CD4-positive, CD25-positive, alpha-beta regulatory T cell (primary cell): ENCODE measurements at regions not wholly inside any gene's neighbourhood (a gene's known extent, or its start where the extent isn't known, plus 50 kb on each side); places are given as distances from the start of the nearest gene placed in this dataset.

Source experiments
- ATAC-seq, 2 donors: fragments of 150-1000 bp; cut with Tn5 transposase; one replicate each; pipeline ENCODE4 v1.10.0; 2021; ENCODE audit warnings: low read depth in 2 of 2, moderate number of reproducible peaks in 2 of 2, moderate library complexity in 1 of 2
- DNase-seq, 3 donors: peaks; one replicate each; pipeline versions ENCODE4 v3.0.0 to v3.0.0-alpha.2; 2012 to 2022; ENCODE audit warnings: mixed read lengths in 1 of 3
- H3K27ac ChIP-seq: one replicate; pipeline ENCODE4 v1.7.0; 2013; ENCODE audit warnings: mild to moderate bottlenecking, low read length; ENCODE audit not compliant: insufficient read depth, poor library complexity, severe bottlenecking
- H3K27me3 ChIP-seq: one replicate; pipeline ENCODE4 v1.7.0; 2013; ENCODE audit warnings: low read length; ENCODE audit not compliant: control insufficient read depth, insufficient read depth
- H3K36me3 ChIP-seq: one replicate; pipeline ENCODE4 v1.7.0; 2013; ENCODE audit warnings: mild to moderate bottlenecking, low read length, moderate library complexity; ENCODE audit not compliant: control insufficient read depth, insufficient read depth
- H3K4me1 ChIP-seq: 2 replicates; pipeline ENCODE4 v1.7.0; 2013; ENCODE audit warnings: mild to moderate bottlenecking, low read length; ENCODE audit not compliant: insufficient read depth, control insufficient read depth, poor library complexity, severe bottlenecking
- H3K4me3 ChIP-seq: one replicate; pipeline ENCODE4 v1.7.0; 2013; ENCODE audit warnings: low read depth, mild to moderate bottlenecking, low read length, moderate library complexity
- H3K9me3 ChIP-seq, 2 experiments: 1 replicate in 1 of 2; 2 replicates in 1 of 2; pipeline ENCODE4 v1.7.0; 2013; ENCODE audit warnings: low read length in 2 of 2, mild to moderate bottlenecking in 1 of 2, moderate library complexity in 1 of 2; ENCODE audit not compliant: control insufficient read depth in 2 of 2
- H3K27ac Mint-ChIP-seq, 3 donors: one replicate each; pipeline ENCODE4 v1.8.0; 2020 to 2022; ENCODE audit warnings: mild to moderate bottlenecking in 3 of 3, mixed read lengths in 3 of 3, moderate library complexity in 2 of 3
- H3K27me3 Mint-ChIP-seq: one replicate; pipeline ENCODE4 v1.8.0; 2022; ENCODE audit warnings: mild to moderate bottlenecking, mixed read lengths
- H3K36me3 Mint-ChIP-seq: one replicate; pipeline ENCODE4 v1.8.0; 2020; ENCODE audit warnings: mixed read lengths
- H3K4me1 Mint-ChIP-seq, 4 donors: one replicate each; pipeline ENCODE4 v1.8.0; 2020 to 2022; ENCODE audit warnings: mixed read lengths in 4 of 4, mild to moderate bottlenecking in 1 of 4
- H3K4me3 Mint-ChIP-seq, 4 donors: one replicate each; pipeline ENCODE4 v1.8.0; 2020 to 2022; ENCODE audit warnings: mild to moderate bottlenecking in 4 of 4, mixed read lengths in 4 of 4, moderate library complexity in 3 of 4
- H3K9me3 Mint-ChIP-seq, 7 donors: one replicate each; pipeline ENCODE4 v1.8.0; 2020 to 2022; ENCODE audit warnings: mixed read lengths in 7 of 7, mild to moderate bottlenecking in 3 of 7, moderate library complexity in 2 of 7

DNA sequence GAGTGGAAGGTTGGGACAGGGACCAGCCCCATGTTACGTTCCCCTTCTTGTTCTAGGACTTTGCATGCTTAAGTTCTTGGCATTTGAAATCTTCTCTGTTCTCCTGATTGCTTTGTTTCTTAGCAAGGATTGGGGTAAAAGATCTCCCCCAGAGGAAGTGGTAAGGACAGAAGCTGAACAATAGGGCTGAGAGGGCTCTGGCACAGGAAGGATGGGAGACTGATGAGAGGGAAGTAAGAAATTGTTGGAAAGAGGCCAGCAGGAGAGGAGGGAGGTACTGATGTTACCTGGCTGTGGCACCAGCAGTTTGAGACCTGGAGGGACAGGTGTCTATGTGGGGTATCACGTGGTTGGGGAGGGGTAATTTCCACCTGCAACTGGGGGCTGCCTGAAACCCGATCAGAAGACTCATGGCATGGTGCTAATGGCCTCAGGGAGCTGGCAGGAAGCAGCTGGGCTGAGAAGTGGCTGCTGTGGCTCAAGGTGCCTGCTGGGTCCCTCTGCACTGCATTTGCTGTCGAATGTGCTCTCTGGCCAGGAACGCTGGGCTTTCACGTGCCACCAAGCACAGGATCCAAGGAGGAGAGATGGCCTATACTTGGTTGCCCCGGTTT lies 108.4 kb downstream of the LSM3 start:
- Mint-ChIP-seq H3K27me3 (peaks cover 4% of the 10 kb centered on the region), H3K9me3 (no peaks in the 10 kb centered on the region), H3K27ac (no peak overlapping the region), H3K36me3 (no peaks in the 10 kb centered on the region), H3K4me3 (no peak overlapping the region), H3K4me1 (no peaks in the 10 kb centered on the region)
- ATAC-seq (no peak), DNase-seq (no peak)
- no peaks in the 10 kb centered on the region for H3K36me3 ChIP-seq
- no peak overlapping the region for H3K4me3 ChIP-seq
- H3K9me3 ChIP-seq: no peaks in the 10 kb centered on the region
- no peak overlapping the region for H3K27ac ChIP-seq
- no peaks in the 10 kb centered on the region for H3K27me3 ChIP-seq
- no peaks in the 10 kb centered on the region for H3K4me1 ChIP-seq

- no peaks in the 10 kb centered on the region for H3K36me3 ChIP-seq
- Mint-ChIP-seq H3K4me1 (no peaks in the 10 kb centered on the region), H3K36me3 (no peaks in the 10 kb centered on the region), H3K27ac (no peak overlapping the region), H3K9me3 (no peaks in the 10 kb centered on the region), H3K27me3 (peaks cover 4% of the 10 kb centered on the region), H3K4me3 (no peak overlapping the region)
- H3K27me3 ChIP-seq: no peaks in the 10 kb centered on the region
- H3K4me1 ChIP-seq: no peaks in the 10 kb centered on the region
- H3K27ac ChIP-seq: no peak overlapping the region
- no peaks in the 10 kb centered on the region for H3K9me3 ChIP-seq
- ATAC-seq (no peak), DNase-seq (no peak)
- no peak overlapping the region for H3K4me3 ChIP-seq
Measured at GRCh38 chr3:14288177-14288788, 109.7 kb downstream of the LSM3 start.

- Histone ChIP-seq H3K27me3 (no peaks in the 10 kb centered on the region), H3K9me3 (no peaks in the 10 kb centered on the region), H3K4me1 (no peaks in the 10 kb centered on the region), H3K36me3 (no peaks in the 10 kb centered on the region), H3K4me3 (no peak overlapping the region), H3K27ac (no peak overlapping the region)
- Mint-ChIP-seq H3K27ac (no peak overlapping the region), H3K36me3 (no peaks in the 10 kb centered on the region), H3K9me3 (no peaks in the 10 kb centered on the region), H3K4me3 (no peak overlapping the region), H3K27me3 (peaks cover 4% of the 10 kb centered on the region), H3K4me1 (no peaks in the 10 kb centered on the region)
- no peak for ATAC-seq
- no peak for DNase-seq
Measured at GRCh38 chr3:14288833-14289451, 110.3 kb downstream of the LSM3 start.

- H3K4me3 ChIP-seq: no peak overlapping the region
- ATAC-seq (no peak), DNase-seq (no peak)
- no peaks in the 10 kb centered on the region for H3K4me1 ChIP-seq
- peaks cover 0 to 3% (median 0%) of the 10 kb centered on the region in 4 donors for H3K4me1 Mint-ChIP-seq
- no peak overlapping the region for H3K27ac ChIP-seq
- no peaks in the 10 kb centered on the region for H3K36me3 Mint-ChIP-seq
- H3K36me3 ChIP-seq: no peaks in the 10 kb centered on the region
- H3K27me3 Mint-ChIP-seq: peaks cover 4% of the 10 kb centered on the region
- H3K9me3 Mint-ChIP-seq: no peaks in the 10 kb centered on the region
- H3K27me3 ChIP-seq: no peaks in the 10 kb centered on the region
- no peak overlapping the region for H3K27ac Mint-ChIP-seq
- no peak overlapping the region for H3K4me3 Mint-ChIP-seq
- H3K9me3 ChIP-seq: no peaks in the 10 kb centered on the region
Measured at GRCh38 chr3:14289590-14290461, 111.2 kb downstream of the LSM3 start.

DNA sequence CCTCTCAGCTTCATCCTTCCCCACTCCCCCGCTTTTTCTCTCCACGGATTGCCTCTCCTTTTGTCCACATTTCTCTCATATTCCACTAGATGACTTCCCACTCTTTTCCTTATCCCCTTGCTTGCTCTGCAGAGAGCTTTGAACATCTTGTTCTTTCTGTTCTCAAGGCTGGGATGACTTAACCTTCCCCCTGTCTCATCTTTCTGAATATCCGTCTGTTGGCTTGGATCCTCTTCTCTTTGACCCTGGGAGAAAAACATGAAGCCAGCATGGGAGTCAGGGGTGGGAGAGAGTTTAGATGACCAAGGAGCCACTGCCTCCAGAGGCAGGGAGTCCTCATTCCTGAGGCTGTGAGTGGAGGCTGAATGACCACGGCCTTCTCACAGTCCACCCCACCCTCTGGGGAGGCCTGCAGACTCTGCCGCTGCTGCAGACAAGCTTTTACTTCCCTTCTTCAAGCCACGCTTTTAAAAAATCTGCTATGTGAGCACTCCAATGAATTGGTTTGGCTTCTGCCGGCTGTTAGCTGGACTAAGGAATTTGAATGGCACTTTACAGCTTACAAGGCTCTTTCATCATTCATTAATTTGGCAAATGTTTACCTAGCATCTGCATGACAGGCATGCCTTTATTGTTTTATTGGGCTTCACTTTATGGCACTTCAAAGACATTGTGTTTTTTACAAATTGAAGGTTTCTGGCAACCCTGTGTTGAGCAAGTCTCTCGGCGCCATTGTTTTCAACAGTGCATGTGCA lies 111.6 kb upstream of the SLC6A6 start:
- Mint-ChIP-seq H3K4me1 (peaks cover 0 to 3% (median 0%) of the 10 kb centered on the region in 4 donors), H3K27ac (no peak overlapping the region), H3K9me3 (no peaks in the 10 kb centered on the region), H3K36me3 (no peaks in the 10 kb centered on the region), H3K4me3 (no peak overlapping the region), H3K27me3 (peaks cover 4% of the 10 kb centered on the region)
- no peaks in the 10 kb centered on the region for H3K9me3 ChIP-seq
- ATAC-seq (no peak), DNase-seq (no peak)
- no peaks in the 10 kb centered on the region for H3K36me3 ChIP-seq
- H3K27ac ChIP-seq: no peak overlapping the region
- H3K27me3 ChIP-seq: no peaks in the 10 kb centered on the region
- no peak overlapping the region for H3K4me3 ChIP-seq
- H3K4me1 ChIP-seq: no peaks in the 10 kb centered on the region

GRCh38 chr3:14295037-14295436 lies 107.4 kb upstream of the SLC6A6 start:
- Histone ChIP-seq H3K27ac (no peak overlapping the region), H3K27me3 (no peaks in the 10 kb centered on the region), H3K4me3 (no peak overlapping the region), H3K36me3 (no peaks in the 10 kb centered on the region), H3K4me1 (no peaks in the 10 kb centered on the region), H3K9me3 (no peaks in the 10 kb centered on the region)
- ATAC-seq: no peak
- H3K36me3 Mint-ChIP-seq: no peaks in the 10 kb centered on the region
- no peaks in the 10 kb centered on the region for H3K9me3 Mint-ChIP-seq
- no peak for DNase-seq
- peaks cover 0 to 3% (median 0%) of the 10 kb centered on the region in 4 donors for H3K4me1 Mint-ChIP-seq
- H3K27me3 Mint-ChIP-seq: peaks cover 8% of the 10 kb centered on the region
- H3K4me3 Mint-ChIP-seq: no peak overlapping the region
- H3K27ac Mint-ChIP-seq: no peak overlapping the region

DNA sequence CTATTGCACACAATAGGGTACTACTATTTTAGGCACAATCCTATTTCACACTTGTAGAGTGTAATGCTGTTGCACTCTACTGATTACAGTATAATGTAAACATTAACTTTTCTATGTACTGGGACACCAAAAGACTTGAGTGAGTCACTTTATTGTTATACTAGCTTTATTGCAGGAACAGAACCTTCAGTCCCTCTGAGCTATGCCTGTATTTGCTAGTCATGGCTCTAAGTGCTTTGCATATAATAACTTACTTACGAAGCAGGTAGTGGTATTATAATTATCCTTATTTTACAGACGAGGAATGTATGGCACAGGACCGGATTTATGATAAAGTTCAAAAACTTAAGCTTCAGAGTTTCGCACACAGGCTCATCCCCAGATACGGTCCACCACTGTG lies 106.6 kb upstream of the SLC6A6 start:
- H3K27me3 Mint-ChIP-seq: peaks cover 10% of the 10 kb centered on the region
- peaks cover 0 to 3% (median 0%) of the 10 kb centered on the region in 4 donors for H3K4me1 Mint-ChIP-seq
- Histone ChIP-seq H3K36me3 (no peaks in the 10 kb centered on the region), H3K27me3 (no peaks in the 10 kb centered on the region), H3K27ac (no peak overlapping the region), H3K4me1 (no peaks in the 10 kb centered on the region), H3K9me3 (no peaks in the 10 kb centered on the region), H3K4me3 (no peak overlapping the region)
- no peak for DNase-seq
- H3K9me3 Mint-ChIP-seq: no peaks in the 10 kb centered on the region
- H3K36me3 Mint-ChIP-seq: no peaks in the 10 kb centered on the region
- H3K27ac Mint-ChIP-seq: no peak overlapping the region
- no peak overlapping the region for H3K4me3 Mint-ChIP-seq
- no peak for ATAC-seq
